Heart right ventricle (tissue), 16 donors: ENCODE measurements at regions not wholly inside any gene's neighbourhood (a gene's known extent, or its start where the extent isn't known, plus 50 kb on each side); places are given as distances from the start of the nearest gene placed in this dataset.

Source experiments
- ATAC-seq, 8 donors: fragments of 200-7000 bp; cut with Tn5 transposase; one replicate each; pipeline ENCODE4 v1.9.1; 2020; ENCODE audit warnings: mild to moderate bottlenecking in 8 of 8, moderate library complexity in 8 of 8, moderate number of reproducible peaks in 1 of 8
- DNase-seq, 2 donors: peaks; one replicate each; pipeline ENCODE4 v3.0.0-alpha.2; 2020
- H3K27ac ChIP-seq, 10 donors: fragments of 200-600 bp; sonication (generic) in 2 of 10; one replicate each; pipeline versions ENCODE4 v1.5.0 to v1.8.0; 2020 to 2022; ENCODE audit warnings: mild to moderate bottlenecking in 3 of 10
- H3K27me3 ChIP-seq, 7 donors: fragments of 200-600 bp; one replicate each; pipeline ENCODE4 v1.8.0; 2021 to 2022; ENCODE audit warnings: mild to moderate bottlenecking in 2 of 7
- H3K36me3 ChIP-seq, 9 donors: fragments of 200-600 bp; sonication (generic) in 1 of 9; one replicate each; pipeline versions ENCODE4 v1.5.0 to v1.8.0; 2020 to 2022; ENCODE audit warnings: mild to moderate bottlenecking in 2 of 9
- H3K4me1 ChIP-seq, 9 donors: fragments of 200-600 bp; sonication (generic) in 1 of 9; one replicate each; pipeline versions ENCODE4 v1.5.0 to v1.8.0; 2020 to 2022; ENCODE audit warnings: mild to moderate bottlenecking in 4 of 9
- H3K4me3 ChIP-seq, 10 donors: fragments of 200-600 bp; sonication (generic) in 2 of 10; one replicate each; pipeline versions ENCODE4 v1.5.0 to v1.8.0; 2020 to 2022; ENCODE audit warnings: mild to moderate bottlenecking in 7 of 10, moderate library complexity in 2 of 10
- H3K9me3 ChIP-seq, 11 donors: fragments of 200-600 bp in 10 of 11; sonication (generic) in 2 of 11; one replicate each; pipeline versions ENCODE4 v1.5.0 to v1.8.0; 2013 to 2022; ENCODE audit warnings: mild to moderate bottlenecking in 2 of 11, control low read depth in 1 of 11, moderate library complexity in 1 of 11
- WGBS, 2 donors: extraction: QIAGEN DNeasy Blood & Tissue Kit; methylation state at CpG; one replicate each; pipeline ENCODE4 v1.1.7; 2013; ENCODE audit warnings: inconsistent platforms in 1 of 2; 5-methylcytosine and 5-hydroxymethylcytosine counted together
- intact Hi-C, 10 donors: fragments of 100-400 bp; cut with DNase I; formaldehyde crosslinking; loops; one replicate each; pipeline versions ENCODE4 v1.11.1 to v1.14.2; 2022
- TF ChIP-seq, protein P1 (sequence below), 9 donors: fragments of 200-600 bp; sonication (generic) in 2 of 9; IDR thresholded peaks; one replicate each; pipeline versions ENCODE4 v1.5.0 to v1.8.0; 2021 to 2022; ENCODE audit warnings: antibody characterized with exemption in 9 of 9, mild to moderate bottlenecking in 5 of 9, moderate library complexity in 1 of 9
- donor health status: Arrhythmogenic right ventricular cardiomyopathy.
- donor health status: ischemic (EF 13 %, LVEDD 7.1; RV severe dilation, severe dysfunction).
- donor health status: healthy with polysubstance abuse.
- donor health status: DM: no; HTN: yes; CAD: no.
- donor health status: DM: no; HTN: no; CAD: no.
- donor health status: ischemic (EF 25% LVEDD 6.9; RV normal size, moderate dysfunction).
- donor health status: ischemic (EF 25% LVEDD 5.7; RV mildly dilated, moderate dysfunction).
- donor health status: healthy.
- donor health status: DM: yes; HTN: yes; CAD: no.
- donor health status: Ischemic cardiomyopathy.
- donor health status: ischemic (EF 35%, LVEDD 5.7; RV mildly dilated, moderate dysfunction).
- donor health status: nonischemic (EF 11% LVEDD 7.7; RV severe dilation, severe dysfunction).
- donor health status: DM: yes; HTN: yes; CAD: no.
- donor health status: PGD.
- donor health status: ischemic (EF 29% LVEDD 5.4; RV normal size, mild dysfunction).
- donor health status: nonischemic (EF 23%, LVEDD 6.1; RV moderate dilation, normal function).

- WGBS, 2 donors = 33 to 48% methylated on average over 10 of the region's 10 CpGs
- peak; percentile 19 to 60 for DNase-seq
- Histone ChIP-seq H3K4me3 (no peak overlapping the region), H3K36me3 (no peaks in the 10 kb centered on the region), H3K27me3 (no peaks in the 10 kb centered on the region), H3K4me1 (peaks cover 0 to 6% (median 0%) of the 10 kb centered on the region in 9 donors), H3K27ac (peak overlapping the region in 4 of 10 donors; percentile 37 to 67 (median 65)), H3K9me3 (no peaks in the 10 kb centered on the region)
- TF ChIP-seq, protein P1, sequence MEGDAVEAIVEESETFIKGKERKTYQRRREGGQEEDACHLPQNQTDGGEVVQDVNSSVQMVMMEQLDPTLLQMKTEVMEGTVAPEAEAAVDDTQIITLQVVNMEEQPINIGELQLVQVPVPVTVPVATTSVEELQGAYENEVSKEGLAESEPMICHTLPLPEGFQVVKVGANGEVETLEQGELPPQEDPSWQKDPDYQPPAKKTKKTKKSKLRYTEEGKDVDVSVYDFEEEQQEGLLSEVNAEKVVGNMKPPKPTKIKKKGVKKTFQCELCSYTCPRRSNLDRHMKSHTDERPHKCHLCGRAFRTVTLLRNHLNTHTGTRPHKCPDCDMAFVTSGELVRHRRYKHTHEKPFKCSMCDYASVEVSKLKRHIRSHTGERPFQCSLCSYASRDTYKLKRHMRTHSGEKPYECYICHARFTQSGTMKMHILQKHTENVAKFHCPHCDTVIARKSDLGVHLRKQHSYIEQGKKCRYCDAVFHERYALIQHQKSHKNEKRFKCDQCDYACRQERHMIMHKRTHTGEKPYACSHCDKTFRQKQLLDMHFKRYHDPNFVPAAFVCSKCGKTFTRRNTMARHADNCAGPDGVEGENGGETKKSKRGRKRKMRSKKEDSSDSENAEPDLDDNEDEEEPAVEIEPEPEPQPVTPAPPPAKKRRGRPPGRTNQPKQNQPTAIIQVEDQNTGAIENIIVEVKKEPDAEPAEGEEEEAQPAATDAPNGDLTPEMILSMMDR (IDR thresholded peaks at IDR 0.05) = no peak
- intact Hi-C loops = loop anchor here in 4 of 10 donors (5.0 kb wide), 3 partner anchors 467 to 572 kb away; partner anchors contain the start of gene CCDC85A (in 2 of the 4)
- ATAC-seq = peak; percentile 75 to 98 (median 96)
These were observed 570.4 kb downstream of the CCDC85A start for GRCh38 chr2:56754066-56754615.

GRCh38 chr2:56754627-56755026 is 570.8 kb downstream of the CCDC85A start:
- ATAC-seq = peak in 6 of 8 donors; percentile 46 to 84 (median 76)
- no peaks in the 10 kb centered on the region for H3K36me3 ChIP-seq

GRCh38 chr2:56757884-56758545 is 574.2 kb downstream of the CCDC85A start:
- H3K27ac ChIP-seq = no peak overlapping the region
- peaks cover 0 to 6% (median 0%) of the 10 kb centered on the region in 9 donors for H3K4me1 ChIP-seq
- no peaks in the 10 kb centered on the region for H3K27me3 ChIP-seq
- peaks cover 0 to 14% (median 0%) of the 10 kb centered on the region in 11 donors for H3K9me3 ChIP-seq
- no peaks in the 10 kb centered on the region for H3K36me3 ChIP-seq
- no peak overlapping the region for H3K4me3 ChIP-seq
- intact Hi-C loops = no loop called here
- DNase-seq = no peak
- TF ChIP-seq, protein P1 (IDR thresholded peaks at IDR 0.05) = no peak
- no peak for ATAC-seq
- 70 to 79% methylated on average over 2 of the region's 2 CpGs for WGBS, 2 donors

More at GRCh38 chr2:56754627-56755026, 570.8 kb downstream of the CCDC85A start:
- Histone ChIP-seq H3K4me3 (no peak overlapping the region), H3K9me3 (peaks cover 0 to 2% (median 0%) of the 10 kb centered on the region in 11 donors), H3K27me3 (no peaks in the 10 kb centered on the region), H3K4me1 (peaks cover 0 to 6% (median 0%) of the 10 kb centered on the region in 9 donors), H3K27ac (peak overlapping the region in 4 of 10 donors; percentile 29 to 67 (median 50))
- TF ChIP-seq, protein P1 (IDR thresholded peaks at IDR 0.05) = no peak
- WGBS, 2 donors = 29 to 63% methylated on average over 1 of the region's 1 CpG
- intact Hi-C loops = loop anchor here in 4 of 10 donors (5.0 kb wide), 3 partner anchors 467 to 572 kb away; partner anchors contain the start of gene CCDC85A (in 2 of the 4)
- no peak for DNase-seq

- intact Hi-C loops = no loop called here
- 89 to 90% methylated on average over 2 of the region's 2 CpGs for WGBS, 2 donors
- no peaks in the 10 kb centered on the region for H3K36me3 ChIP-seq
- no peaks in the 10 kb centered on the region for H3K27me3 ChIP-seq
- TF ChIP-seq, protein P1 (IDR thresholded peaks at IDR 0.05) = no peak
- DNase-seq (no peak), ATAC-seq (no peak)
- H3K9me3 ChIP-seq = peaks cover 0 to 14% (median 0%) of the 10 kb centered on the region in 11 donors
- no peak overlapping the region for H3K27ac ChIP-seq
- H3K4me1 ChIP-seq = no peaks in the 10 kb centered on the region
- no peak overlapping the region for H3K4me3 ChIP-seq
These were observed 579.9 kb downstream of the CCDC85A start for GRCh38 chr2:56763683-56764082.
